Fibroblast of mammary gland (primary cell): ENCODE measurements at regions not wholly inside any gene's neighbourhood (a gene's known extent, or its start where the extent isn't known, plus 50 kb on each side); places are given as distances from the start of the nearest gene placed in this dataset.

ENCODE experiments used
- DNase-seq: peaks from one replicate; pipeline ENCODE4 v3.0.0-alpha.2; 2010; ENCODE audit warnings: low read depth
- H3K4me3 ChIP-seq: 2 replicates; pipeline ENCODE4 v1.5.1; 2011; ENCODE audit warnings: low read depth, mild to moderate bottlenecking, low read length, moderate library complexity; ENCODE audit not compliant: control insufficient read depth
- CTCF ChIP-seq: conservative IDR thresholded peaks from 2 replicates; pipeline ENCODE4 v1.5.1; 2011; ENCODE audit warnings: low read depth, low read length, inconsistent platforms; ENCODE audit not compliant: control insufficient read depth, insufficient read depth

- no peak for DNase-seq
- no peak overlapping the region for H3K4me3 ChIP-seq
- TF ChIP-seq CTCF = no peak
Measured at GRCh38 chr19:30312582-30313352, 59.4 kb upstream of the ZNF536 start.

- no peak overlapping the region for H3K4me3 ChIP-seq
- DNase-seq = no peak
- no peak for TF ChIP-seq CTCF
Measured at GRCh38 chr19:30313353-30313750, 58.8 kb upstream of the ZNF536 start.

GRCh38 chr19:30314056-30314804, 58.0 kb upstream of the ZNF536 start:
- DNase-seq = no peak
- H3K4me3 ChIP-seq = no peak overlapping the region
- no peak for TF ChIP-seq CTCF

- no peak overlapping the region for H3K4me3 ChIP-seq
- no peak for DNase-seq
- TF ChIP-seq CTCF = no peak
Measured at GRCh38 chr19:30314805-30315155, 57.4 kb upstream of the ZNF536 start.

- TF ChIP-seq CTCF = no peak
- no peak overlapping the region for H3K4me3 ChIP-seq
- no peak for DNase-seq
Measured at GRCh38 chr19:30315159-30315558, 57.0 kb upstream of the ZNF536 start.

GRCh38 chr19:30316000-30316491, 56.1 kb upstream of the ZNF536 start:
- DNase-seq = no peak
- no peak overlapping the region for H3K4me3 ChIP-seq
- no peak for TF ChIP-seq CTCF
